ENCODE measurements at regions not wholly inside any gene's neighbourhood (a gene's known extent, or its start where the extent isn't known, plus 50 kb on each side); places are given as distances from the start of the nearest gene placed in this dataset.
A peak's percentile ranks its signal among the peaks of the same experiment; 100 is the strongest.

DNA sequence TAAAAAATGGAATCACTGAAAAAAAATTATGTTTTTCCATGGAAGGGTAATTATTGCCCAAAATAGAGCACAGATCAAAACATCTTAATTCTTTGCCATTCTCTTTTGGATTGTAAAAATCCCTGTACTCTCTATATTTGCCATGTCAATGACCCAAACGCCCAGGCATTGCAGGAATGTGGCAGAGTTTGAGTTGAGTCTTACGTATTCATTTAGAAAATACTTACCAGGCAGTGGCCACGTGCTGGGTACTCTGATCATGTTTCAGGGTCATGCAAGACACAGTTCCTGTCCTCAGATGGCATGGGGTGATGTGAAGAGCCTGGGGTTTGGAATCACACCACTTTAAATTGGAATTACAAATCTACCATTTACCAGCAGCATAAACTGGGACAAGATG, 267.7 kb downstream of the ABCC12 start:
- H3K4me1 Mint-ChIP-seq (ENCODE audit: low read depth), result peaks cover 28% of the 10 kb centered on the region
- peaks cover 7% of the 10 kb centered on the region for H3K9me3 Mint-ChIP-seq (ENCODE audit: low read depth)
- no peak for DNase-seq (ENCODE audit: low spot score)
- H3K36me3 Mint-ChIP-seq (ENCODE audit: low read depth), result peaks cover 2% of the 10 kb centered on the region
- peaks cover 23% of the 10 kb centered on the region for H3K27me3 Mint-ChIP-seq (ENCODE audit: low read depth)
- no peak overlapping the region for H3K4me3 Mint-ChIP-seq (ENCODE audit: unreplicated experiment)
- TF ChIP-seq, protein P1, sequence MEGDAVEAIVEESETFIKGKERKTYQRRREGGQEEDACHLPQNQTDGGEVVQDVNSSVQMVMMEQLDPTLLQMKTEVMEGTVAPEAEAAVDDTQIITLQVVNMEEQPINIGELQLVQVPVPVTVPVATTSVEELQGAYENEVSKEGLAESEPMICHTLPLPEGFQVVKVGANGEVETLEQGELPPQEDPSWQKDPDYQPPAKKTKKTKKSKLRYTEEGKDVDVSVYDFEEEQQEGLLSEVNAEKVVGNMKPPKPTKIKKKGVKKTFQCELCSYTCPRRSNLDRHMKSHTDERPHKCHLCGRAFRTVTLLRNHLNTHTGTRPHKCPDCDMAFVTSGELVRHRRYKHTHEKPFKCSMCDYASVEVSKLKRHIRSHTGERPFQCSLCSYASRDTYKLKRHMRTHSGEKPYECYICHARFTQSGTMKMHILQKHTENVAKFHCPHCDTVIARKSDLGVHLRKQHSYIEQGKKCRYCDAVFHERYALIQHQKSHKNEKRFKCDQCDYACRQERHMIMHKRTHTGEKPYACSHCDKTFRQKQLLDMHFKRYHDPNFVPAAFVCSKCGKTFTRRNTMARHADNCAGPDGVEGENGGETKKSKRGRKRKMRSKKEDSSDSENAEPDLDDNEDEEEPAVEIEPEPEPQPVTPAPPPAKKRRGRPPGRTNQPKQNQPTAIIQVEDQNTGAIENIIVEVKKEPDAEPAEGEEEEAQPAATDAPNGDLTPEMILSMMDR (IDR thresholded peaks at IDR 0.05), result no peak
- H3K27ac Mint-ChIP-seq (ENCODE audit: unreplicated experiment), result no peak overlapping the region

DNA sequence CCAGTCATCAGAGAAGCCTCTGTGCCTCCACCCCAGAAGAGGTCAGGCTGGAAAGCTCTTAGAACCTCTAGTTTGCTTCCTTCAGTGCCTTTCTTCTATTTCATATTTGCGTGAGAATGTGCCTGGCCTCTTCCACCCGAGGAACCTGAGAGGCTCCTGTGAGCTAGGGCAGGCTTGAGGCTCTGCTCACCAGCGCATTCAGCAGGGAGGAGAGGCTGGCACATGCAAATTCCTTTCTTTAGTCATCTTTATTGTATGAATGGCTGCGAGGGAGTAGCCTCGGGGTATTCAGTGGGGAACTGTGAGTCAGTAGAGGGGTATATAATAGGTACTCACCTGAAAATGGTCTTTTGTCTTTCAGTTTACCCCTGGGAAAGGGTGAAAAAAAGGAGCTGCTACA, 268.3 kb downstream of the ABCC12 start:
- TF ChIP-seq, protein P1 (IDR thresholded peaks at IDR 0.05), result no peak
- Mint-ChIP-seq H3K9me3 (ENCODE audit: low read depth) (peaks cover 7% of the 10 kb centered on the region), H3K4me1 (ENCODE audit: low read depth) (peaks cover 28% of the 10 kb centered on the region), H3K27ac (ENCODE audit: unreplicated experiment) (peak overlapping the region; percentile 72), H3K36me3 (ENCODE audit: low read depth) (peaks cover 2% of the 10 kb centered on the region), H3K4me3 (ENCODE audit: unreplicated experiment) (no peak overlapping the region), H3K27me3 (ENCODE audit: low read depth) (peaks cover 23% of the 10 kb centered on the region)
- no peak for DNase-seq (ENCODE audit: low spot score)

DNA sequence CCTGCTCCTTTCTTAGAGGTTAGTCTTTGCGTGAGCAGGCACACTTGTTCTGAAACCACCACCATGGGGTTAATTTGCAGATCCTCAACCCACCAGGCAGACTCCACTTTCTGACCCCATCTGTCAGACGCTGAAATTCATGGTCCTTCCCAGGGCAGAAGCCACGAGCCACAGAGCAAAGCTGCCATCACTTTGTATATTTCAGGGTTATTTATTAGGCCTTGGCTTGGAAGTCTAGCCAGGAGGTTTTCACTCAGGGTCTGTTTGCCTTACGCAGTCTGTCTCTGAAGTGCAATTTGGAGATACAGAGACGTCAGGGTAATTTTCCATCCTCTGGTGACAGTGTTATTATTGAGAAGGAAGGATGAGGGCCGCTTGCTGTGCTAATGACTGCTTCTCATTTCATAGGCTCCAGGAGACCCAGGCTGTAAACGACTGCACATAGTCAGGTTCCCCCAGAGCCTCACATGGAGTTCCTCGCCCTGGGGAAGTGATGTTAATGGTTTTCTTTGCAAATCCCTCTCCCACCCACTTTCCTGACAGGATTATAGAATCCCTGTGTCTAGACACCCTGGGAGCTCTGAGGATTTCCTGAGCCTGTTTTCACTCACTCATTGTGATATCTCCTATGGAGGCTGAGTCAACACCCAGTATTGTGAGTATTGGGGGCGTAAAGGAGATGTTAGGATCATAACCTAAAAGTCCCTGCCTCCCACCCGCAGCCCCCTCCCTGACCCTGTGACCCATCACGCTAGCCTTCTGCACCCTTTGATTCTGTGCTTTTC, 269.0 kb downstream of the ABCC12 start:
- Mint-ChIP-seq H3K27me3 (ENCODE audit: low read depth) (peaks cover 23% of the 10 kb centered on the region), H3K27ac (ENCODE audit: unreplicated experiment) (peak overlapping the region; percentile 72), H3K36me3 (ENCODE audit: low read depth) (peaks cover 2% of the 10 kb centered on the region), H3K4me3 (ENCODE audit: unreplicated experiment) (no peak overlapping the region), H3K9me3 (ENCODE audit: low read depth) (peaks cover 7% of the 10 kb centered on the region), H3K4me1 (ENCODE audit: low read depth) (peaks cover 28% of the 10 kb centered on the region)
- TF ChIP-seq, protein P1 (IDR thresholded peaks at IDR 0.05), result no peak
- no peak for DNase-seq (ENCODE audit: low spot score)

DNA sequence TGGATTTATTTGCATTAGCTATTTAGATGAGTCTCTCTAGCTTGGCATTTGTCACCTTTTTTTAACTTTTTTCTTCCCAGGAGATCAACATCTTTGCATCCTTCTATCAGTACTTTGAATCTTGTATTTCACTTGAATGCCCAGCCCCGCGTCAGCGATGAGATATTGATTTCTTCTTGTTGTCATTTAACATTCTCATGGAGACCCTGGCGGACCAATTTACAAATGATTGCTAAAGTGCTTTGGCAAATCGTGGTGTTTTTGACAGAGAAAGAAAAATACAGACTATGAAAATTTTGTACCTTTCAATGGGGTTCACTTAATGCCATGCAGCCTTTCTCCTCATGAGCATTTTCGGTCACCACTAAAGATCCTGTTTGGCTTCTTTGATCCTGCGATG, 269.7 kb downstream of the ABCC12 start:
- Mint-ChIP-seq H3K27me3 (ENCODE audit: low read depth) (peaks cover 23% of the 10 kb centered on the region), H3K4me1 (ENCODE audit: low read depth) (peaks cover 28% of the 10 kb centered on the region), H3K36me3 (ENCODE audit: low read depth) (peaks cover 2% of the 10 kb centered on the region), H3K9me3 (ENCODE audit: low read depth) (peaks cover 3% of the 10 kb centered on the region), H3K4me3 (ENCODE audit: unreplicated experiment) (no peak overlapping the region), H3K27ac (ENCODE audit: unreplicated experiment) (no peak overlapping the region)
- no peak for DNase-seq (ENCODE audit: low spot score)
- TF ChIP-seq, protein P1 (IDR thresholded peaks at IDR 0.05), result no peak

DNA sequence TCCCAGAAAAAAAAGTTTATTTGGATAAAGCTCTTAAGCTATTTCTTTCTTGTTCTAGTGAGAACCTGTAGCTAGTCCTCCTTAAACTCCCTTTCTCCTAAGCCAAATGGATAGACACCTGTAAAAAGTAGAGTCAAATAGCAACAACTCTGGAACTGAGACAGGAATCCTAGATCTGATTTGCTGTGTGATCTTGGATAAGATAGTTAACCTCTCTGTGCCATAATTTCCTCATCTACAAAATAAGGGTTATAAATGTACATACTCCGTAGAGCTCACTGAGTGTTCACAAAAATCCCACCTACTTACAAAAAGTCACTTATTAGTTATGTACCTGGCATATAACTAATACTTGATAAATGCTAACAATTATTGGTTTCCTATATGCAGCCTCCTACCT, 270.3 kb downstream of the ABCC12 start:
- Mint-ChIP-seq H3K27me3 (ENCODE audit: low read depth) (peaks cover 23% of the 10 kb centered on the region), H3K4me1 (ENCODE audit: low read depth) (peaks cover 28% of the 10 kb centered on the region), H3K27ac (ENCODE audit: unreplicated experiment) (no peak overlapping the region), H3K9me3 (ENCODE audit: low read depth) (no peaks in the 10 kb centered on the region), H3K4me3 (ENCODE audit: unreplicated experiment) (no peak overlapping the region), H3K36me3 (ENCODE audit: low read depth) (peaks cover 2% of the 10 kb centered on the region)
- no peak for DNase-seq (ENCODE audit: low spot score)
- TF ChIP-seq, protein P1 (IDR thresholded peaks at IDR 0.05), result no peak
